Panc1 (cell line): ENCODE measurements at regions not wholly inside any gene's neighbourhood (a gene's known extent, or its start where the extent isn't known, plus 50 kb on each side); places are given as distances from the start of the nearest gene placed in this dataset.

Source experiments
- ATAC-seq: fragments of 200-7000 bp; cut with Tn5 transposase; 2 replicates; pipeline ENCODE4 v1.9.1; 2020; ENCODE audit warnings: mild to moderate bottlenecking, moderate library complexity
- BruUV-seq: library from RNA; stranded (reverse); fragments of 400-500 nt; replicated peaks from 2 replicates; lab custom pipeline; 2021; lab: Mats Ljungman, UMichigan
- CTCF ChIA-PET: fragments of 300-600 bp; sonication (Branson Sonifier 250); formaldehyde crosslinking; loops from one replicate; lab custom pipeline; 2022; ENCODE audit warnings: antibody characterized with exemption; lab: Charles Lee
- POLR2A ChIA-PET: fragments of 300-600 bp; sonication (Branson Sonifier 250); formaldehyde crosslinking; loops from one replicate; lab custom pipeline; 2022; ENCODE audit warnings: antibody characterized with exemption; lab: Charles Lee
- DNase-seq: peaks from one replicate; pipeline ENCODE4 v3.0.0-alpha.2; 2010; ENCODE audit warnings: low read depth, low spot score
- H3K27ac ChIP-seq: 2 replicates; pipeline ENCODE4 v1.5.1; 2011; ENCODE audit warnings: mild to moderate bottlenecking, low read length, inconsistent platforms
- H3K27me3 ChIP-seq: fragments of 200-500 bp; sonication (Bioruptor generic); 2 replicates; pipeline ENCODE4 v1.6.0; 2014; ENCODE audit warnings: low read length, inconsistent platforms; ENCODE audit not compliant: control insufficient read depth, insufficient read depth
- H3K36me3 ChIP-seq: fragments of 200-500 bp; sonication (Bioruptor generic); 2 replicates; pipeline ENCODE4 v1.5.1; 2014; ENCODE audit warnings: inconsistent platforms, mild to moderate bottlenecking, low read length, moderate library complexity; ENCODE audit not compliant: control insufficient read depth, insufficient read depth
- H3K4me1 ChIP-seq: 2 replicates; pipeline ENCODE4 v1.5.1; 2011; ENCODE audit warnings: inconsistent platforms, mild to moderate bottlenecking, low read length, moderate library complexity; ENCODE audit not compliant: control insufficient read depth, insufficient read depth
- H3K4me3 ChIP-seq, 2 experiments: 2 replicates each; pipeline ENCODE4 v1.5.1; 2011 to 2012; ENCODE audit warnings: low read depth in 2 of 2, low read length in 2 of 2, mild to moderate bottlenecking in 2 of 2, inconsistent platforms in 1 of 2, moderate library complexity in 1 of 2
- H3K9me3 ChIP-seq: fragments of 200-500 bp; sonication (Bioruptor generic); 2 replicates; pipeline ENCODE4 v1.5.1; 2014; ENCODE audit warnings: low read depth, mild to moderate bottlenecking, inconsistent platforms, low read length, moderate library complexity; ENCODE audit not compliant: control insufficient read depth, insufficient read depth
- POLR2AphosphoS5 ChIP-seq: IDR thresholded peaks from 2 replicates; pipeline ENCODE4 v1.6.1; 2012; ENCODE audit warnings: mild to moderate bottlenecking, low read depth, low read length, moderate library complexity
- SIN3A ChIP-seq: IDR thresholded peaks from 2 replicates; pipeline ENCODE4 v1.6.1; 2012; ENCODE audit warnings: low read depth, mild to moderate bottlenecking, low read length, moderate library complexity, borderline replicate concordance; ENCODE audit not compliant: insufficient read depth
- TCF7L2 ChIP-seq: IDR thresholded peaks from 2 replicates; pipeline ENCODE4 v1.6.1; 2011; ENCODE audit warnings: mild to moderate bottlenecking, low read depth, low read length, inconsistent platforms
- in situ Hi-C: cut with HindIII; loops from 2 replicates; pipeline ENCODE4 v1.10.0; 2016; ENCODE audit warnings: low sequenced_read_pairs, low pct_unique_long_range_greater_than_20kb
- intact Hi-C: fragments of 100-400 bp; cut with micrococcal nuclease; formaldehyde crosslinking; loops from one replicate; pipeline ENCODE4 v1.10.0; 2022; ENCODE audit not compliant: unreplicated experiment
- TF ChIP-seq, protein P1 (sequence below): fragments of 450-650 bp; IDR thresholded peaks from 2 replicates; pipeline ENCODE4 v1.5.1; 2017; ENCODE audit warnings: mild to moderate bottlenecking
- TF ChIP-seq, protein P2 (sequence below), 2 experiments: IDR thresholded peaks; 2 replicates each; pipeline ENCODE4 v1.6.1; 2011 to 2012; ENCODE audit warnings: low read depth in 2 of 2, control low read depth in 1 of 2, low read length in 1 of 2, mild to moderate bottlenecking in 1 of 2, moderate library complexity in 1 of 2; ENCODE audit not compliant: insufficient read depth in 1 of 2

DNA sequence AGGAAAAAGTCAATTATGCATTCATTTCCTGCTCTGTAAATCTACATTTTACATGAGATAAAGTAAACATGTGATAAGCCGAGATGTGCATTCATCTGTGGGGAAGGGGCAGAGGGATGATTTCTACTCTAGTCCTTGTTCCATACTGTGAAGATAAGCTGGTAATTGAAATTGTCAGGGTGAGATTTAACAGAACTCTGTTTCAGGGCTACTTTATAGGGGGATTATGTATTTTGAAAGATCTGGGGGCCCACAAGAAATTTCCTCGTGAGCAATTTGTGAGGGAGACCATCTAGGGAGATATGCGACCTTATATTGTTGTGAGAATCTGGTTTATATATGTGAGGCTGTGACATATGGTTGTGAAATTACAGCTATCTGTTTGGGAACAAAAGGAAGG lies 73.1 kb upstream of the KCNK1 start:
- DNase-seq (no peak), ATAC-seq (no peak)
- TF ChIP-seq, protein P1, sequence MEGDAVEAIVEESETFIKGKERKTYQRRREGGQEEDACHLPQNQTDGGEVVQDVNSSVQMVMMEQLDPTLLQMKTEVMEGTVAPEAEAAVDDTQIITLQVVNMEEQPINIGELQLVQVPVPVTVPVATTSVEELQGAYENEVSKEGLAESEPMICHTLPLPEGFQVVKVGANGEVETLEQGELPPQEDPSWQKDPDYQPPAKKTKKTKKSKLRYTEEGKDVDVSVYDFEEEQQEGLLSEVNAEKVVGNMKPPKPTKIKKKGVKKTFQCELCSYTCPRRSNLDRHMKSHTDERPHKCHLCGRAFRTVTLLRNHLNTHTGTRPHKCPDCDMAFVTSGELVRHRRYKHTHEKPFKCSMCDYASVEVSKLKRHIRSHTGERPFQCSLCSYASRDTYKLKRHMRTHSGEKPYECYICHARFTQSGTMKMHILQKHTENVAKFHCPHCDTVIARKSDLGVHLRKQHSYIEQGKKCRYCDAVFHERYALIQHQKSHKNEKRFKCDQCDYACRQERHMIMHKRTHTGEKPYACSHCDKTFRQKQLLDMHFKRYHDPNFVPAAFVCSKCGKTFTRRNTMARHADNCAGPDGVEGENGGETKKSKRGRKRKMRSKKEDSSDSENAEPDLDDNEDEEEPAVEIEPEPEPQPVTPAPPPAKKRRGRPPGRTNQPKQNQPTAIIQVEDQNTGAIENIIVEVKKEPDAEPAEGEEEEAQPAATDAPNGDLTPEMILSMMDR, result no peak
- no peak for TF ChIP-seq TCF7L2
- TF ChIP-seq SIN3A, result no peak
- TF ChIP-seq POLR2AphosphoS5, result no peak
- TF ChIP-seq, protein P2, sequence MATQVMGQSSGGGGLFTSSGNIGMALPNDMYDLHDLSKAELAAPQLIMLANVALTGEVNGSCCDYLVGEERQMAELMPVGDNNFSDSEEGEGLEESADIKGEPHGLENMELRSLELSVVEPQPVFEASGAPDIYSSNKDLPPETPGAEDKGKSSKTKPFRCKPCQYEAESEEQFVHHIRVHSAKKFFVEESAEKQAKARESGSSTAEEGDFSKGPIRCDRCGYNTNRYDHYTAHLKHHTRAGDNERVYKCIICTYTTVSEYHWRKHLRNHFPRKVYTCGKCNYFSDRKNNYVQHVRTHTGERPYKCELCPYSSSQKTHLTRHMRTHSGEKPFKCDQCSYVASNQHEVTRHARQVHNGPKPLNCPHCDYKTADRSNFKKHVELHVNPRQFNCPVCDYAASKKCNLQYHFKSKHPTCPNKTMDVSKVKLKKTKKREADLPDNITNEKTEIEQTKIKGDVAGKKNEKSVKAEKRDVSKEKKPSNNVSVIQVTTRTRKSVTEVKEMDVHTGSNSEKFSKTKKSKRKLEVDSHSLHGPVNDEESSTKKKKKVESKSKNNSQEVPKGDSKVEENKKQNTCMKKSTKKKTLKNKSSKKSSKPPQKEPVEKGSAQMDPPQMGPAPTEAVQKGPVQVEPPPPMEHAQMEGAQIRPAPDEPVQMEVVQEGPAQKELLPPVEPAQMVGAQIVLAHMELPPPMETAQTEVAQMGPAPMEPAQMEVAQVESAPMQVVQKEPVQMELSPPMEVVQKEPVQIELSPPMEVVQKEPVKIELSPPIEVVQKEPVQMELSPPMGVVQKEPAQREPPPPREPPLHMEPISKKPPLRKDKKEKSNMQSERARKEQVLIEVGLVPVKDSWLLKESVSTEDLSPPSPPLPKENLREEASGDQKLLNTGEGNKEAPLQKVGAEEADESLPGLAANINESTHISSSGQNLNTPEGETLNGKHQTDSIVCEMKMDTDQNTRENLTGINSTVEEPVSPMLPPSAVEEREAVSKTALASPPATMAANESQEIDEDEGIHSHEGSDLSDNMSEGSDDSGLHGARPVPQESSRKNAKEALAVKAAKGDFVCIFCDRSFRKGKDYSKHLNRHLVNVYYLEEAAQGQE (IDR thresholded peaks at IDR 0.05; ENCODE audit: insufficient read depth in 1 of 2, low read depth in 2 of 2, low read length in 1 of 2), result no peak
- Histone ChIP-seq H3K27me3 (peaks cover 4% of the 10 kb centered on the region; the same call in 1 of the 2 replicates), H3K4me3 (no peak overlapping the region), H3K36me3 (no peaks in the 10 kb centered on the region), H3K9me3 (no peaks in the 10 kb centered on the region), H3K27ac (no peak overlapping the region), H3K4me1 (peaks cover 2% of the 10 kb centered on the region; the same call in 1 of the 2 replicates)
- intact Hi-C loops, result no loop called here
- in situ Hi-C loops, result no loop called here
- ChIA-PET CTCF (no interaction called here), POLR2A (no interaction called here)
- no TSS peak for BruUV-seq

DNA sequence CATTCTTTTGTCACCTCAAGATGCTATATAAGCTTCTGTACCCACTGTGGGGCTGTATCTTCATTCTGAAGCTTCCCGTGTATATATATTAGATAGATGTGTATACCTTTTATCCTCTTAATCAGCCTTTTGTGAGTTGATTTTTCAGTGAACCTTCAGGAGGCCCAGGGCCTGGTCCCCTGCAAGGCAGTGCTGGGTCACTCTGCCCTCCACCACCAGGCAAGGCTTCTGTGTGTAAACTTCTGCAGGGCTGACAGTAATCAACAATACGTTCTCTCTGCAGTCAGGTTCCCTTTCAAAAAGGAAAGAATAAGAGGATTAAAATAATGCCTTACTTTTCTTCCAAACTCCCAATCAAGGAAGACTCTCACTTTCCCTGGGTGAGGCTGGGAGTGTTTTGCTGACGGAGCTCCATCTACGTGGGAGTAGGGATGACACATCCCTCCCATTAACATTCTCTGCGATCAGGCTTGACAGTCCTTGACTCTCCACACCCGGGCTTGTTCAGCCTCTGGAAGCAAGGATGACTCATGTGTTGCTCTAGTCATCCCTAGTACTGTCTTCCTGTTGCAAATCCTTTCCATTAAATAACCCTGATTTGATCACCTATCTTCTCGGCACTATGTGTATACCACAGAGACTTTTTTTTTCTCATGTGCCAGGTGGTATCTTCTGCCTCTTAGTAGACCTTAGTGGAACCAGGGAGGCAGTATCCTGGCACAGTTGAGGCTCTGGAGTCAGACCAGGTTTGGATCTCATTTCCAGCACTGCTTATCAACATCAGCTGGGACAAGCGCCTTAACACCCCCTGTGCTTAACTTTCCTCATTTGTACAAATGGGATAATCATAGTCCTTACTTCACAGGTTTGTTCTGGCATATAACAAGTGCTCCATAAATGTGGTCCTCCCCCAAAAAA lies 70.3 kb upstream of the KCNK1 start:
- ChIA-PET POLR2A (no interaction called here), CTCF (no interaction called here)
- Histone ChIP-seq H3K27me3 (peaks cover 6% of the 10 kb centered on the region; the same call in 1 of the 2 replicates), H3K36me3 (no peaks in the 10 kb centered on the region), H3K9me3 (no peaks in the 10 kb centered on the region), H3K27ac (no peak overlapping the region), H3K4me3 (no peak overlapping the region), H3K4me1 (peaks cover 2% of the 10 kb centered on the region; the same call in 1 of the 2 replicates)
- ATAC-seq, result peak; percentile 90
- intact Hi-C loops (no loop called here), in situ Hi-C loops (no loop called here)
- TF ChIP-seq, protein P1, result no peak
- TF ChIP-seq, protein P2 (IDR thresholded peaks at IDR 0.05; ENCODE audit: insufficient read depth in 1 of 2, low read depth in 2 of 2, low read length in 1 of 2), result no peak
- TF ChIP-seq SIN3A (no peak), TCF7L2 (no peak)
- BruUV-seq, result no TSS peak
- peak; percentile 72 for DNase-seq
